Kasumi-1 (cell line): ENCODE measurements at regions not wholly inside any gene's neighbourhood (a gene's known extent, or its start where the extent isn't known, plus 50 kb on each side); places are given as distances from the start of the nearest gene placed in this dataset.

Experiments
- DNase-seq, 2 experiments: peaks; one replicate each; lab custom pipeline; 2025; lab: John Stamatoyannopoulos, UW

- no peak for DNase-seq
These were observed 218.2 kb upstream of the SLC10A2 start for GRCh38 chr13:103284466-103284865.

DNA sequence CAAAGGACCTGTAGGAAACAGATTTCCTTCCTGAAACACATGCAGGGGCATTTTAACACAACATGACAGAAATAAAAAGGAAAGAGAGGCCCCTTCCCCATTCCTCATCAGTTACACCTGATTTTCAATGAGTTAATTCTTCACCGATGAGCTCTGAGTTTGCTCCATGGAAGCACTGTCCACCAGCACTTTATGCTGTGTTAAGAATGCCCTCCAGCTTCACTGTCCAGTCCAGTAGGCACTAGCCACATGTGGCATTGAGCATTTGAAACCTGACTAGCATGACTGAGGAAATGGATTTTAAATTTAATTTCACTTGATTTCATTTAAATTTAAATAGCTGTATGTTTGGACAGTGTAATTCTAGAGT lies 217.2 kb upstream of the SLC10A2 start:
- DNase-seq: no peak

DNA sequence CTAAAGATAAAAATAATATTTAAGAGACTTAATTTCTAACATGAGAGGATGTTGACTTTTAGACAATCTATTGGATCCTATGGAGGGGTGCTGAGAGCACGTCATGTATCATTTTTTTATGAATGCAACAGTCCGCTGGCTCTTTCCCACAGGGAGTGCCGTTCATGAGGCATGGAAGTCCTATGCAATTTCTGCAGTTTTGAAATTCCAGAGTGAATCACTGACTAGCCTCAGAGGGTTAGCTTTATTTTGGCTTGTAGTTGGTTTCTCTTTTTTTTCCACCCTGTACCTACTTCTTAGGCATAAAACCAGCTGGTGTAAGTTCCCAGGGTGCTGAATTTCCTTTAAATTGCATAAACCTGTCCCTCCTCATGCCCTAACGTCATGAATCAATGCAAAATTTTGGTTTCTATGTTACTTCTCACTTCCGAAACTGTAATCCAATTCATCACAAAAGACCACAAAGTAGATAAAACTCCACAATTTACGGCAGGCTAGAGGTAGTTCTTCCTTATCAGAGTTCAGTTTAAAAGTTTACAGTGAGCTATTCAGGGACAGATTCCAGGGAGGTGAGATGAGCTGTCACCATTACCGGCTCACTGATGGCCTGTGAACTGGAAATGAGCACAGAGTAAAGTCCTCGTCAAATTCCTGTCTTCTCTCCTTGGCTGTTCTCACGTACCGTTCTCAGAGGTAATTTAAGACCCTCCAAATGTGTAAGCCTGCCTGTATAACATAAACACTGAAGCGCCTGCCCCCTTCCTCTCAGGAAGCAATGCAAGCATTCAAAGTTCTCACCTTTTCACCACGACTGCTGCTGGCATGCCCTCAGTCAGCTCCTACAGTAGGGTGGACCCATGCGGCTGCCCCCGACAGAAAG lies 216.6 kb upstream of the SLC10A2 start:
- no peak for DNase-seq

GRCh38 chr13:103277959-103278694 lies 211.9 kb upstream of the SLC10A2 start:
- no peak for DNase-seq

DNA sequence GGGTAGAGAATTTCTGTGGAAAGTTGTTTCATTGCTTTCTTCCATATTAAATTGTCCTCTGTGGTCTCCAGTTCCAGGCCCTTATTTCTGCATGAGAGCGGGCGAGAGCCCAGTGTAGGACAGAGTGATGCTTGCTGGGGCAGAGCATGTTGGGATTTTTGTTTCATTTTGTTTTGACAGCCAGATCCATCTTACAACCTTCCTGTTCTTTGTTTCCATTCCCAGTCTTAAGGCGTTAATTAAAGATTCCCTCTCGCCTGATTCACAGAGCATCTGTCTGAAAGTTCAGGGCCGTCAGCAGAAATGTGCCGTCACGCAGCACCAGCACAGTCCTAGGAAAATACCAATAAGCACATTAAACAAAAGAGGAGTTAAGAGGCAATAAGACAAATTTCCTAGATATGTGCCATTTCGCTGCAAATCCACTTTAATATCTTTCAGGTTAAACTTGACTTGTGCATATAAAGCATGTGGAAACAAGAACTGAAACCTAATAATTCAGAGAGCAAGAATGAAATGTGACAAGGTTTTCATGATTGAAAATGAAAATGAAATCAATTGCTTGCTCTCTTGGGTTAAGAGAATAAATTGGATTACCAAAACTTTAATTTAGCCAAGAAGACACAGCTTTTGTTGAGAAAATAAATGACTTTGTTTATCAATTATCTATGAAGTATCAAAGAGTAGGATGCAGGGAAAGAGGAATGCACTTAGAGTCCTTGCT lies 210.7 kb upstream of the SLC10A2 start:
- DNase-seq: no peak

DNA sequence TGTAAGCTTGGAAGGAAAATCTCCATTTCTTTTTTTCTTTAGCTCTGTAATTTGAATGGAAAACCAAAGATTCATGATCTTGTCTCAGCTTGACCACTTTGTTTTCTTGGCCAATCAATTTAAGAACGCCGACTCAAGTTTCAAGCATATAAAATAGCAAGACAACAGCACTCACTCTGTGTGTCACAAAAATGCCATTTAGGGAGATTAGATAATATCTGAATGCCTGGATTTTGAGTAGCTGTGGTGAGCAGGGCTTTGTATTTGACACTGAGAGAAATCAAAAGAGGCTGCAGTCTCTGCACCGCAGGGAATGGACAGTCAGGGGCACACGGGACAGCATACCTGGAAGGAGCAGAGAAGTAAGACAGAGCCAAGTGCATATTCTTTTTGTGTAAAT lies 209.5 kb upstream of the SLC10A2 start:
- no peak for DNase-seq

- DNase-seq: no peak
These were observed 208.9 kb upstream of the SLC10A2 start for GRCh38 chr13:103275081-103275480.

DNA sequence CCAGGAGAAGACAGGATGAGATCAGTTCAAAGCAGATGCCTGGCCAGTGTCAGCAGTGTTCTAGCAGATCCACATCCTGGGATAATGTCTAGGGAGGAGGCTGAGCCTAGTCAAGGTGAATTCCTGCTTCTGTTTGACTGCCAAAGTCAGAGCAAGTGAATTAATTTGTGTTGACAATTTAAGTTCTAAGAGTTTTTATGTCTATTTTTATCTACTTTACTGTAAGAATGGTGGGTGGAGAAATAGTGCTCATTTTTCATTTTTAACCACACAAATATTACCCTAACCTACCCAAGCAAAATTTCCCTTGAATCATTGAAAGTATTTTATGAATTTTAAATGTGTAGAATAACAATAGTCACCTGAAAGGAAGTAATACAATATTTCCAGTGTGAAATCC lies 207.6 kb upstream of the SLC10A2 start:
- DNase-seq: no peak

DNA sequence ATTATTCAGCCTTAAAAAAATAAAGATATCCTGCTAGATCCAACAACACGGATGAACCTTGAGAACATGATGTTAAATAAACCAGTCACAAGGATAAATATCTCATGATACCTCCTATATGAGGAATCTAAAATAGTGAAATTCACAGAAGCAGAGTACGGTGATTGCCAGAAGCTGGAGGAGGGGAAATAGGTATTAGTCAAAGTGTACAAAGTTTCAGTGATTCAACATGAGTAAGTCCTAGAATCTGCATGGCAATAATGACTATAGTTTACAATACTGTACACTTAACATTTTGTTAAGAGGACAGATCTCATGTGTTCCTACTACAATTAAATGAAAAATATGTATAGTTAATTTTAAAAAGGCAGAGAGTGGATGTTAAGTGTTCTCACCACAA lies 206.6 kb upstream of the SLC10A2 start:
- DNase-seq: no peak

- DNase-seq: no peak
These were observed 197.2 kb upstream of the SLC10A2 start for GRCh38 chr13:103263448-103263847.

- DNase-seq: no peak
These were observed 189.5 kb upstream of the SLC10A2 start for GRCh38 chr13:103255587-103256301.

DNA sequence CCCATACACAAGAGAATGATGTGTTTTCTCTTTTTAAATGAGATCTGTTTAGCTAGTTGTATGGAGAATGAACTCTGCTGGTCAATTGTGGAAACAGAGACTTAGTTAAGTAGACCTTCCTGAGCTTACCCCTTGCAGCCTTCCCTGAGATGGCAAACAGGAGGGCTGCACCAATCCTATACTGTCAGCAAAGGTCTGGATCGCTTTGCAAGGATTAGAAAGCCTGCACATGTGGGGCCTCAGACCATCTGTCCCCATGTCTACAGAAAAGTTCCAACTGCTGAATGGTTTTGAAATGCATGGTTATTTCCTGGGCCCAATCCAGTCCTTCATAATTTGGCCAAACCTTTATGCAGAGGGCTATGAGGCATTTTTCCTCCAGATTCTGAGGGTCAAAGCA lies 183.9 kb upstream of the SLC10A2 start:
- no peak for DNase-seq

- no peak for DNase-seq
These were observed 180.5 kb upstream of the SLC10A2 start for GRCh38 chr13:103246581-103247200.

DNA sequence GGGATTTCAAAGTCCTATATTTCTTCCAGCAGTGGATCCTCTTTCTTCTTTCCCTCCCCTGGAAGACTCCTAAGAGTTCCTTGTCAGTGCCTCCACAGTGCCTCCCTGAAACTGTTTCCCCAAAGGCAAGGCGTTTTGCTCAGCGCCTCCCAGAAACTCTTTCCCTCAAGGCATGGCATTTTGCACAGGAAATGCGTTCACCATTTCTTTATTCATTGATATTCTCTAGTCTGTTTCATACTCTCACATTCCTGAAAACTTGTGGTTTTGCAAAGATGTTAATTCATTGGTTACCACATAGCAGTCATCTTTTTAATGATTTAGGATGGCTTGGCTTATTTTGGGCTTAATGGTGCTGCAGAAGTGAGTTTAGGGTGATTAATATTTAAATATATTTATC lies 177.3 kb upstream of the SLC10A2 start:
- DNase-seq: no peak

- no peak for DNase-seq
These were observed 172.2 kb upstream of the SLC10A2 start for GRCh38 chr13:103238441-103238840.

- DNase-seq: no peak
These were observed 170.0 kb upstream of the SLC10A2 start for GRCh38 chr13:103236213-103236612.

DNA sequence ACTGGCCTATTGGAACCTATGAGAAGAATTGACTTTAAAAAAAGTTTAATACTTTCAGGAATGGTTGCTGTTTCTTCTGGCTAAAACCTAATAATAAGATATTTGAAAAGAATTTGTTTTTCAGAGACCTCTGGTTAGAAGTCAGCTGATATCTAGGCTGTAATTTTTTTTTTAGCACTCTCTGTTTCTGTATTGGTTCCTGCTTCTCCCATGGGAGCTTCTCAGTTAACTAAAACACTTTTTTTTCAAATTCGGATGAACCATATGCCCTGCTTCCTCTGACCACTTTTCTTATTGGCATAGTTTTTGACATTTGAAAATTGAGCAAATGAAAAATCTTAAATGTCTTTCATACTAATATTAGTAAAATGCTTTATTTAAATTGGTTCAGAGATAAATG lies 163.5 kb upstream of the SLC10A2 start:
- DNase-seq: no peak

- no peak for DNase-seq
These were observed 158.6 kb upstream of the SLC10A2 start for GRCh38 chr13:103224804-103225203.

DNA sequence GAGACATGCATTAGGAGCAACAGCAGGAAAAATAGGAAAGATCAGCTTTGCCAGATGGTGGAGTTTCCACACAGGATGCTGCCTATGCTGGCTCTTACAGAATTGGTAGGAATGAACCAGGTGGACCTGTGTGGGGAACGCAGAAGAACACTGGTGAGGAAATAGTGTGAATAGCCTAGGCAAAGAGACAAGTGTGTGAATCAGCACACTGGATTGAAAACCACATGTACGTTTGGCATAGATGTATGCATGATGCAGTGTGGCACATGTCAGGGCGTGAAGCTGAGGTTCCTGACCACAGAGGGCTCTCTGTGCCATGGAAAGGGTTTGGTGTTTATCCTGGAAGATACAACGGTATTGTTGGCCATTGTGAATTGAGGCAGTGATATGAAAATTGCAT lies 156.5 kb upstream of the SLC10A2 start:
- no peak for DNase-seq

- no peak for DNase-seq
These were observed 152.0 kb upstream of the SLC10A2 start for GRCh38 chr13:103218253-103218652.

DNA sequence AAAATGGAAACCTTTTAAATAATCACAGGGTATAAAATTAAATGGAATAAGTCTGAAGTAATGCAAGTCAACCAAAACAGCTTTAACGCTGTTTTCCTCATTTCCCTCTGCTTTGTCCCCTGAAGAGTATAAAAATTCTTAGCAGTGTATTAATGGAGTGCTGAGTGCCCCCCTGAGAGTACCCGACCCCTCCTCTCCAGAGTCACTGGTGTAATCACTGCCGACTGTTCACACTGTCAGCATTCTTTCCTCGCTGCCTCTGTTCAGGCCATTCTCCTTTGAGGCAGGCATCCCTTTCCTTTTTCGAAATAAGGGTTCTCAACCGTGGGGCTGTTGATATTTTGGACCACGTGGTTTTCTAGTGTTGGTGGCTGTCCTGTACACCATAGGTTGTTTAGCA lies 146.9 kb upstream of the SLC10A2 start:
- DNase-seq: no peak

DNA sequence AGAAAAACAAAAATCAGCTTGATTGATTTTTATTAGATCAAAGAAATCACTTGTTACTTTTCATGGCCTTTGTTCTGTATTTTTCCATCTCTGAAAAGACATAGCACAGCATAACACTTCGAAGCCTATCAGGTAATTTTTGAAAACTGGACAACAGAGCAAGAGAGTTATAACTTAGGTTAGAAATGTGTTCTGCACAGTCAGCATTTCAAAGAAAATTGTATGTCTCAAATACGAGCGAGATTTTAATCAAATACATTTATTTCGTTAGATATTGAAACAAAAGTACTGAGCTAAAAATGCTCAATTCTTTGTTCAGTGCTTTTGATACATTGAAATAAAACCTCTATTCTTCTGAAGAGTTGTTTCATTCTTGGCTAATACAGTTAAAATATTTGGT lies 144.1 kb upstream of the SLC10A2 start:
- DNase-seq: no peak
